B cell (primary cell): ENCODE measurements at regions not wholly inside any gene's neighbourhood (a gene's known extent, or its start where the extent isn't known, plus 50 kb on each side); places are given as distances from the start of the nearest gene placed in this dataset.

Source experiments
- ATAC-seq: fragments of 200-7000 bp; cut with Tn5 transposase; one replicate; pipeline ENCODE4 v1.10.0; 2021; ENCODE audit warnings: low read depth, mild to moderate bottlenecking, moderate number of reproducible peaks, moderate library complexity
- CTCF ChIA-PET: fragments of 350-600 bp; sonication (Branson Sonifier 250); formaldehyde crosslinking; loops from one replicate; lab custom pipeline; 2021; ENCODE audit warnings: antibody characterized with exemption, inconsistent platforms; lab: Charles Lee
- POLR2A ChIA-PET: fragments of 350-600 bp; sonication (Branson Sonifier 250); formaldehyde crosslinking; loops from one replicate; lab custom pipeline; 2021; ENCODE audit warnings: antibody characterized with exemption; lab: Charles Lee
- DNase-seq: peaks from one replicate; pipeline ENCODE4 v3.0.0; 2013
- H2AFZ ChIP-seq: 2 replicates; pipeline ENCODE4 v1.6.1; 2012; ENCODE audit warnings: mild to moderate bottlenecking, low read depth, low read length; ENCODE audit not compliant: insufficient read depth, poor library complexity, severe bottlenecking
- H3K27ac ChIP-seq, 2 donors: 1 replicate in 1 of 2; 2 replicates in 1 of 2; pipeline ENCODE4 v1.5.1; 2012 to 2013; ENCODE audit warnings: low read length in 2 of 2, mild to moderate bottlenecking in 2 of 2, moderate library complexity in 1 of 2
- H3K27me3 ChIP-seq, 4 experiments: fragments of 200-600 bp in 1 of 4; sonication (generic) in 1 of 4; replicated peaks in 1 of 4; 1 replicate in 2 of 4; 2 replicates in 2 of 4; pipeline versions ENCODE4 v1.6.1 to v1.7.0; 2013 to 2016; ENCODE audit warnings: low read length in 3 of 4, mild to moderate bottlenecking in 2 of 4, mixed read lengths in 1 of 4, moderate library complexity in 1 of 4; ENCODE audit not compliant: insufficient read depth in 4 of 4, control insufficient read depth in 3 of 4; ENCODE audit errors: control extremely low read depth in 1 of 4
- H3K36me3 ChIP-seq, 2 experiments: replicated peaks in 1 of 2; 1 replicate in 1 of 2; 2 replicates in 1 of 2; pipeline versions ENCODE4 v1.6.1 to v1.7.1; 2013; ENCODE audit warnings: low read length in 1 of 2; ENCODE audit not compliant: insufficient read depth in 2 of 2, control insufficient read depth in 1 of 2; ENCODE audit errors: control extremely low read depth in 1 of 2, extremely low read depth in 1 of 2
- H3K4me1 ChIP-seq, 2 donors: fragments of 200-600 bp in 1 of 2; sonication (generic) in 1 of 2; 1 replicate in 1 of 2; 2 replicates in 1 of 2; pipeline versions ENCODE4 v1.5.1 to v1.6.1; 2013 to 2017; ENCODE audit warnings: low read length in 2 of 2; ENCODE audit not compliant: control insufficient read depth in 2 of 2, insufficient read depth in 2 of 2
- H3K4me2 ChIP-seq: replicated peaks from 2 replicates; pipeline ENCODE3; 2012; ENCODE audit warnings: mild to moderate bottlenecking, low read depth, low read length; ENCODE audit not compliant: poor library complexity, severe bottlenecking
- H3K4me3 ChIP-seq, 5 experiments: fragments of 200-600 bp in 1 of 5; sonication (generic) in 1 of 5; 1 replicate in 3 of 5; 2 replicates in 2 of 5; pipeline versions ENCODE4 v1.5.1 to v1.7.0; 2011 to 2016; ENCODE audit warnings: low read length in 4 of 5, mild to moderate bottlenecking in 4 of 5, low read depth in 2 of 5, control low read depth in 1 of 5, moderate library complexity in 1 of 5; ENCODE audit not compliant: insufficient read depth in 1 of 5; ENCODE audit errors: control extremely low read depth in 1 of 5, extremely low read depth in 1 of 5
- H3K79me2 ChIP-seq: fragments of 200-600 bp; sonication (generic); one replicate; pipeline ENCODE4 v1.6.0; 2016; ENCODE audit warnings: low read length; ENCODE audit not compliant: control insufficient read depth, insufficient read depth
- H3K9ac ChIP-seq: fragments of 200-600 bp; sonication (generic); 2 replicates; pipeline ENCODE4 v1.6.1; 2017; ENCODE audit warnings: mild to moderate bottlenecking, low read length, moderate library complexity
- H3K9me3 ChIP-seq, 3 donors: one replicate each; pipeline versions ENCODE4 v1.6.1 to v1.7.1; 2013; ENCODE audit warnings: low read length in 2 of 3; ENCODE audit not compliant: control insufficient read depth in 2 of 3, insufficient read depth in 1 of 3; ENCODE audit errors: control extremely low read depth in 1 of 3
- H4K20me1 ChIP-seq: 2 replicates; pipeline ENCODE4 v1.6.0; 2012; ENCODE audit warnings: mild to moderate bottlenecking, low read length; ENCODE audit not compliant: insufficient read depth, control insufficient read depth, poor library complexity, severe bottlenecking
- H3K27ac Mint-ChIP-seq: one replicate; pipeline ENCODE4 v1.8.0; 2021; ENCODE audit warnings: mixed read lengths
- H3K27me3 Mint-ChIP-seq: one replicate; pipeline ENCODE4 v1.8.0; 2021; ENCODE audit warnings: mixed read lengths
- H3K4me1 Mint-ChIP-seq: one replicate; pipeline ENCODE4 v1.8.0; 2021; ENCODE audit warnings: mixed read lengths
- H3K4me3 Mint-ChIP-seq: one replicate; pipeline ENCODE4 v1.8.0; 2021; ENCODE audit warnings: mixed read lengths
- H3K9me3 Mint-ChIP-seq: one replicate; pipeline ENCODE4 v1.8.0; 2022; ENCODE audit warnings: mixed read lengths; ENCODE audit not compliant: insufficient read depth
- EZH2 ChIP-seq: IDR thresholded peaks from 2 replicates; pipeline ENCODE4 v1.6.1; 2012; ENCODE audit warnings: borderline replicate concordance, low read depth, mild to moderate bottlenecking, moderate library complexity, low read length; ENCODE audit not compliant: insufficient read depth, poor library complexity, severe bottlenecking
- WGBS: methylation state at CpG from one replicate; pipeline ENCODE4 v1.1.5; 2013; ENCODE audit warnings: missing lambda C conversion rate; ENCODE audit not compliant: insufficient coverage; 5-methylcytosine and 5-hydroxymethylcytosine counted together
- intact Hi-C: fragments of 100-400 bp; cut with micrococcal nuclease; formaldehyde crosslinking; loops from one replicate; pipeline ENCODE4 v1.10.0; 2022
- TF ChIP-seq, protein P1 (sequence below): fragments of 200-600 bp; IDR thresholded peaks from one replicate; pipeline ENCODE4 v1.8.0; 2022; ENCODE audit warnings: antibody characterized with exemption, mild to moderate bottlenecking

DNA sequence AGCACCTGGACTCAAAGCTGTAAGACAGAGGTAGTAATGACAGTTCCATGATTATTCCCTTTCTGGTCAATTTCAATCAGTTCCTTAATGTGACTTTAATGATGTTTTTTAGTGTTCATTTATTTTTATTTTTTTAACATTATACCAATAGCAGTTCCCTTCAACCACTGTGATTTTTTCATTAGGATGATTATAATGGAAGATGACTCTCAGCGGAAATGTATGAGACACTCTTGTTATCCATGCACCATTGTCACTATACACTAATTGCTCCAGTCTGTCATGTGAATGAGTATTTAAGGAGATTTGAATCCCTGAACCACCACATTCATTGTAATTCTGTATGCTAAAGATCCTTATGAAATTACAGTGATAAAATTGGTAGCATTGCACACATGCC is 2102.3 kb upstream of the AGA start:
- no peak for TF ChIP-seq EZH2
- TF ChIP-seq, protein P1, sequence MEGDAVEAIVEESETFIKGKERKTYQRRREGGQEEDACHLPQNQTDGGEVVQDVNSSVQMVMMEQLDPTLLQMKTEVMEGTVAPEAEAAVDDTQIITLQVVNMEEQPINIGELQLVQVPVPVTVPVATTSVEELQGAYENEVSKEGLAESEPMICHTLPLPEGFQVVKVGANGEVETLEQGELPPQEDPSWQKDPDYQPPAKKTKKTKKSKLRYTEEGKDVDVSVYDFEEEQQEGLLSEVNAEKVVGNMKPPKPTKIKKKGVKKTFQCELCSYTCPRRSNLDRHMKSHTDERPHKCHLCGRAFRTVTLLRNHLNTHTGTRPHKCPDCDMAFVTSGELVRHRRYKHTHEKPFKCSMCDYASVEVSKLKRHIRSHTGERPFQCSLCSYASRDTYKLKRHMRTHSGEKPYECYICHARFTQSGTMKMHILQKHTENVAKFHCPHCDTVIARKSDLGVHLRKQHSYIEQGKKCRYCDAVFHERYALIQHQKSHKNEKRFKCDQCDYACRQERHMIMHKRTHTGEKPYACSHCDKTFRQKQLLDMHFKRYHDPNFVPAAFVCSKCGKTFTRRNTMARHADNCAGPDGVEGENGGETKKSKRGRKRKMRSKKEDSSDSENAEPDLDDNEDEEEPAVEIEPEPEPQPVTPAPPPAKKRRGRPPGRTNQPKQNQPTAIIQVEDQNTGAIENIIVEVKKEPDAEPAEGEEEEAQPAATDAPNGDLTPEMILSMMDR: no peak
- Histone ChIP-seq H3K9ac (no peak overlapping the region), H3K4me3 (no peak overlapping the region), H3K9me3 (no peaks in the 10 kb centered on the region), H4K20me1 (no peaks in the 10 kb centered on the region), H3K79me2 (no peaks in the 10 kb centered on the region), H3K27me3 (no peaks in the 10 kb centered on the region), H2AFZ (no peak overlapping the region), H3K36me3 (no peaks in the 10 kb centered on the region), H3K27ac (no peak overlapping the region), H3K4me1 (no peaks in the 10 kb centered on the region), H3K4me2 (no peak overlapping the region)
- H3K4me1 Mint-ChIP-seq: no peaks in the 10 kb centered on the region
- H3K27me3 Mint-ChIP-seq: no peaks in the 10 kb centered on the region
- no peak overlapping the region for H3K27ac Mint-ChIP-seq
- H3K9me3 Mint-ChIP-seq: peaks cover 8% of the 10 kb centered on the region
- ATAC-seq (no peak), DNase-seq (no peak)
- H3K4me3 Mint-ChIP-seq: no peak overlapping the region
- ChIA-PET CTCF (no interaction called here), POLR2A (no interaction called here)
- intact Hi-C loops: no loop called here
- no CpG with 5 or more reads among the region's 1 CpG for WGBS

DNA sequence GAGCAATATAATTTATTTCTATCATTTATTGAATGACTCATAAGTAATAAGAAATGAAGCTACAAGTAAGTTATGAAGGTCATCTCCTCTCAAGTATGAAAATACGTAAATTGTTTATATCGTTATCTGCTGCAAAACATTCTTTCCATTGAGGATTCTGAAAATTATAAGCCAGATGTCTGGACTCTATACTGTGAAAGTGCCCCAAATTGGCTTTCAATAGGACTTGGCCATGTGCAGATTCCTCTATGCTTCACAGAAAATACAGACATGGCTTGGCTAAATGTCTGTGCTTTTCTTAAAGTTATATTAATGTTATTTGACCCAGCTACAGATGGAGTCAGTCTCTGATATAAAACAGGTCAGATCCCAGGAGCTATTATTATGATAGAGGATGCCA is 2109.9 kb upstream of the AGA start:
- ChIA-PET CTCF (no interaction called here), POLR2A (no interaction called here)
- ATAC-seq (no peak), DNase-seq (no peak)
- Histone ChIP-seq H3K4me1 (no peaks in the 10 kb centered on the region), H3K9me3 (no peaks in the 10 kb centered on the region), H3K9ac (no peak overlapping the region), H3K27ac (no peak overlapping the region), H3K36me3 (no peaks in the 10 kb centered on the region), H3K4me3 (no peak overlapping the region), H3K79me2 (no peaks in the 10 kb centered on the region), H3K27me3 (no peaks in the 10 kb centered on the region), H2AFZ (no peak overlapping the region), H3K4me2 (no peak overlapping the region), H4K20me1 (no peaks in the 10 kb centered on the region)
- WGBS: no CpG with 5 or more reads among the region's 2 CpGs
- intact Hi-C loops: no loop called here
- H3K9me3 Mint-ChIP-seq: peaks cover 12% of the 10 kb centered on the region
- TF ChIP-seq EZH2: no peak
- TF ChIP-seq, protein P1: no peak
- no peak overlapping the region for H3K27ac Mint-ChIP-seq
- H3K4me3 Mint-ChIP-seq: no peak overlapping the region
- H3K4me1 Mint-ChIP-seq: no peaks in the 10 kb centered on the region
- H3K27me3 Mint-ChIP-seq: no peaks in the 10 kb centered on the region
